Astrocyte (in vitro differentiated cells and primary cell): ENCODE measurements at regions not wholly inside any gene's neighbourhood (a gene's known extent, or its start where the extent isn't known, plus 50 kb on each side); places are given as distances from the start of the nearest gene placed in this dataset.

Experiments
- CTCF ChIP-seq: IDR thresholded peaks from 2 replicates; pipeline ENCODE4 v1.5.1; 2011; ENCODE audit warnings: low read depth, mild to moderate bottlenecking, inconsistent platforms, low read length, moderate library complexity; ENCODE audit not compliant: insufficient read depth
- EZH2 ChIP-seq: IDR thresholded peaks from 2 replicates; pipeline ENCODE4 v1.6.1; 2012; ENCODE audit warnings: mild to moderate bottlenecking, low read length, inconsistent platforms; ENCODE audit not compliant: insufficient read depth

DNA sequence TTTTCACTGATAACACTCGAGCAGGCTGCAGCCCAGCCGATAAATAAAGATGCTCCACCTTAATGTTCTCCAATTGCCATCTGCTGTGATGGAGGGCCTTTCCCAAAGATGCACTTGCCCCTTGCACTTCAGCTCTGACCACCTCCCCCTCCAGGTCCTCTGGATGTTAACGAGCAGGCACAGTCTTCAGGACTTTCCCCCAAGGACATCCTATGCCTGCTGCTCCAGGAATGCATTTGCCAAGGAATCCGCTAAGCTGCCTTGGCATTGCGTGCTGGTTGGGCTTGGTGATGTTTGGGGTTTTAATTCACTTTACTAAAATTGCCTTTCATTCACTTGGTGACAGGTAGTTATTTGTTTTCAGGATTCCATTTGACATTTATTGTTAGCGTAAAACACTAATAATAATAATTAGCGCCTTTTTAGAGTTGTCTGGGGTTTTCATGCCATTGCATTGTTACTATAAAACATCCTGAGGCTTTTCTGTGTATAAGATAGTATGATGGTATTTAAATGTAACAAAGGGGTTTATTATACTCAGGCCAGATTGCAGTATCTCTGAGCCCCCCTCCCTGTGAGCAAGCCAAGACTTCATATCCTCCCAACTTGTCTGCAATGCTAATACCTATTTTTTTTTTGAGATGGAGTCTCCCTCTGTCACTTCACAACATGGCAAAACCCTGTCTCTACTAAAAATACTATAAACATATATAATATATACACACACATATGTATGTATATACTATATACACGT lies 66.7 kb upstream of the TSHZ2 start:
- no peak for TF ChIP-seq EZH2
- TF ChIP-seq CTCF = no peak
